Fibroblast of the aortic adventitia (primary cell): ENCODE measurements at regions not wholly inside any gene's neighbourhood (a gene's known extent, or its start where the extent isn't known, plus 50 kb on each side); places are given as distances from the start of the nearest gene placed in this dataset.
A peak's percentile ranks its signal among the peaks of the same experiment; 100 is the strongest.
"Not testable (repeated sequence)": the region's sequence is repeated elsewhere in the genome, so short reads cannot be mapped to it uniquely, and the experiment has no call there.

Source experiments
- DNase-seq: peaks from one replicate; pipeline ENCODE4 v3.0.0-alpha.2; 2010; ENCODE audit warnings: low read depth
- H3K4me3 ChIP-seq: 2 replicates; pipeline ENCODE4 v1.5.1; 2011; ENCODE audit warnings: low read depth, mild to moderate bottlenecking, control low read depth, low read length, moderate library complexity
- TF ChIP-seq, protein P1 (sequence below): IDR thresholded peaks from 2 replicates; pipeline ENCODE4 v1.5.1; 2011; ENCODE audit warnings: mild to moderate bottlenecking, low read length, control low read depth, inconsistent platforms; ENCODE audit not compliant: insufficient read depth

DNA sequence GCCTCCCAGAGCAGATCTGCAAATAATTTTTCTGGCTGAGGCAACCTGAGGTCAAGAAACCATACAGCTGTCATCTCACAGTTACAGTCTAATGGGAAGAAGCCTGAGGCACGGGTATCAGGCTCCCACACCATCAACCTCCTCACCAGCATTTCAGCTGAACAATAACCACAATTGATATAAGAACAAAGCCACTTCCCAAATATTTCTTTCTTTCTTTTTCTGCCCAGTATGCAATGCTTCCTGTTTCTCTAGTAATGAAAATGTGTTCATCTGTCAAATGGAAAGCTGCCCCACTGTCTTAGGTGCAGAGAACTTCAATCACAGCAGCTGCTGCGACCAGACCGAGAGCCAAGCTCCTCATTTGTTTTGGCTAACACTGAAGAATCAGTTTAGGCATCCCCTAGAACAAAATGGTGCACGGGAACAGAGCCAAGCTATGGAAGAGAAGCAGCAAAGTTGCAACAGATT, 108.4 kb downstream of the BLID start:
- TF ChIP-seq, protein P1, sequence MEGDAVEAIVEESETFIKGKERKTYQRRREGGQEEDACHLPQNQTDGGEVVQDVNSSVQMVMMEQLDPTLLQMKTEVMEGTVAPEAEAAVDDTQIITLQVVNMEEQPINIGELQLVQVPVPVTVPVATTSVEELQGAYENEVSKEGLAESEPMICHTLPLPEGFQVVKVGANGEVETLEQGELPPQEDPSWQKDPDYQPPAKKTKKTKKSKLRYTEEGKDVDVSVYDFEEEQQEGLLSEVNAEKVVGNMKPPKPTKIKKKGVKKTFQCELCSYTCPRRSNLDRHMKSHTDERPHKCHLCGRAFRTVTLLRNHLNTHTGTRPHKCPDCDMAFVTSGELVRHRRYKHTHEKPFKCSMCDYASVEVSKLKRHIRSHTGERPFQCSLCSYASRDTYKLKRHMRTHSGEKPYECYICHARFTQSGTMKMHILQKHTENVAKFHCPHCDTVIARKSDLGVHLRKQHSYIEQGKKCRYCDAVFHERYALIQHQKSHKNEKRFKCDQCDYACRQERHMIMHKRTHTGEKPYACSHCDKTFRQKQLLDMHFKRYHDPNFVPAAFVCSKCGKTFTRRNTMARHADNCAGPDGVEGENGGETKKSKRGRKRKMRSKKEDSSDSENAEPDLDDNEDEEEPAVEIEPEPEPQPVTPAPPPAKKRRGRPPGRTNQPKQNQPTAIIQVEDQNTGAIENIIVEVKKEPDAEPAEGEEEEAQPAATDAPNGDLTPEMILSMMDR: no peak
- H3K4me3 ChIP-seq: no peak overlapping the region
- peak; percentile 87 for DNase-seq

DNA sequence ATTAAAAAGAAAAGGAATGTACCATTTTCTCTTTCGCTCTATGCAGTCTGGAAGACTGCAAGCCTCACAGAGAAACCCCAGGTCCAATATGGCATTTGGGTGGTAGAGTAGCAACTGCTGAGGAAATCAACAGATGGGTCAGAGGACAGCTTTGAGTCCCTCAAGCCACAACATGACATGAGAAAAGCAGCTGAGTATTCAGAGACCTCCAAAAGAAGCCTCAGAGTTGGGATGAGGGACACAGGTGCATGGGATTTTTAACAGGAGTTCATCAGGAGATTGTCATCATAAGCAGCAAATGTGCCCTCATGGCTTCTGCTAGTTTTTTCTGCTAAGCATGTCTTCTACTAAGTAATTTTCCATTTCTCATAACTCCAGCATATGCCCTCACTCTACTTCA, 111.6 kb downstream of the BLID start:
- no peak for DNase-seq
- TF ChIP-seq, protein P1: no peak
- H3K4me3 ChIP-seq: no peak overlapping the region

DNA sequence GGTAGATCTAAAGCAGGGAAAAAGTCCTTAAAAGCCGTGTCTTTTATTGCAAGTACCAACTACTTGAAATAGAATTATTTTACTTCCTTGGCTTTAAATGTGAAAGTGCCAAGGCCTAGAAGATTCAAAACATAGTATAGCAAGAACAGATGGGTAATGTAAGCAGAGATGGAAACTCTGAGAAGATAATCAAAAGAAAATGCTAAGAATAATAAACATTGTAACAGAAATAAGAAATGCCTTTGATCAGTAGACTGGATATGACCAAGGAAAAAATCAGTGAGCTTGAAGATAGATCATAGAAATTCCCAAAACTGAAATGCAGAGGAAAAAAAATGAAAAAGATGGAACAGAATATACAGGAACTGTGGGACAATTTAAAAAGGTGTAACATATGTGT, 113.1 kb downstream of the BLID start:
- DNase-seq: no peak
- TF ChIP-seq, protein P1: no peak
- no peak overlapping the region for H3K4me3 ChIP-seq

DNA sequence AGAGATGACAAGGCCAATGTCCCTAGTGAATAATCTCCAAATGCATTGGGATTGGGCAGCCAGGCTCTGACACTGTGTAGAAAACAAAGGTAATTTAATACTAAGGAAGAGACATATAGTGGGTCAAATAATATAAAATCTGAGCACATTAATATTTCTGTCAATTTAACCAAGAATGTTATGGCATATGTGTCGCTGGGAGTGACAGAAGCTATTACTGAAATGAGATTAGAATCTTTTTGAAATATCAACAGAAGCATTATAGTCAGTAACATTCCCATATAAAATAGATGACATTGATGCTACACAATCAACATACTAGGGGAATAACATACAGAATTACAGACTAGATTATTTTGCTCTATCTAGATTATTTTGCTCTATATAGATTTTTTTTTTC, 114.0 kb downstream of the BLID start:
- no peak overlapping the region for H3K4me3 ChIP-seq
- TF ChIP-seq, protein P1: no peak
- no peak for DNase-seq

DNA sequence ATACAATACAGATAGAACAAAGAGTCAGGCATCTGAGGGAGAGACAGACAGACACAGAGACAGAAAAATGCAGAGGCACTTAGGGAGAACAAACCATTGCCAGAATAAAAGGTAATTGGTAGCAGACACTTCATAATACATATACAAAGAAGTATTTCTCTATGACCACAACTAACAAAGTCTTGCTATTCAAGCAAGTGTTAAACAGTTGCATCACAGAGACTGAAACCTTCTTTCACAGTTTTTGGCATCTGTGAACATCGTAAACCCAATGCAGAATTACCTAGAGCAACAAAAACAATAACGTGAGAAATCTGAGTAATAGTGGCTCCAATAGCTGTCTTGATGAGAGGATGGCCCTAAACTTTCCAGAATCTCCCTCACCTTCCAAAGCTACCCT, 116.4 kb downstream of the BLID start:
- TF ChIP-seq, protein P1: no peak
- no peak for DNase-seq

DNA sequence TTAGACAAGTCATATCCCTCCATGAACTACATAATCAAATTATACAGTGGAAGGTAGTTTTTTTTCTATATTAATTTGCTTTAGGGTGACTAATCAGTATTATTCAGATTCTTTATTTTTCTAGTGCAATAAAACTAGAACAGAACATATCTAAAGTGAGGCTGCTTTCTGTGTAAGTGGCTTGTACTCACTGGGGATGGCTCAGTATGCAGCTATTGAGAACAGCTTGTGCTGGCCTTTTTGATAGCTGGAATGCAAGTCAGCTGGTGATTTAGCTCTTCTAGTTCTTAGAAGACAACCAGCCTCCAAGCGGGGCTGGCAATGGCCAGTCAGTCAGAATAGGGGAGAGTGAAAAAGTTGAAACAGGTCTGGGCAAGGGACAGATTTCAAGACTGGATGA, 119.4 kb downstream of the BLID start:
- no peak overlapping the region for H3K4me3 ChIP-seq
- no peak for DNase-seq
- TF ChIP-seq, protein P1: no peak

More for the DNA sequence above, 116.4 kb downstream of the BLID start:
- H3K4me3 ChIP-seq: no peak overlapping the region

DNA sequence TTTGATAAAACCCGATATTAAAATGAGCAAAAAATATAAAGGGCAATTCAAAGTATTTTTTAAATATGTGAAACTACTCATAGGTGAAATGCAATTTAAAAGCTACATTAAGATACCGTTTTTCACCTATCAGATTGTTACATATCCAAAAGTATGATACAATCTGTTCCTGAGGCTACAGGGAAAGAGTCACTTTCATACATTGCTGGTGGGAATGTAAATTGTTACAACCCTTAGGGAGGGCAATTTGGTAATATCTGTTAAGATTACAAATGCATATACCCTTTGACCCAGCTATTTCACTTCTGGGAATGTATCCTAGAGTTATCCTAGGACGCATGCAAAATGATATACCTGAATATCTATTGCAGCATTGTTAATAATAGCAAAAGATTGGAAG, 132.1 kb downstream of the BLID start:
- H3K4me3 ChIP-seq: no peak overlapping the region
- TF ChIP-seq, protein P1: no peak
- DNase-seq: no peak

DNA sequence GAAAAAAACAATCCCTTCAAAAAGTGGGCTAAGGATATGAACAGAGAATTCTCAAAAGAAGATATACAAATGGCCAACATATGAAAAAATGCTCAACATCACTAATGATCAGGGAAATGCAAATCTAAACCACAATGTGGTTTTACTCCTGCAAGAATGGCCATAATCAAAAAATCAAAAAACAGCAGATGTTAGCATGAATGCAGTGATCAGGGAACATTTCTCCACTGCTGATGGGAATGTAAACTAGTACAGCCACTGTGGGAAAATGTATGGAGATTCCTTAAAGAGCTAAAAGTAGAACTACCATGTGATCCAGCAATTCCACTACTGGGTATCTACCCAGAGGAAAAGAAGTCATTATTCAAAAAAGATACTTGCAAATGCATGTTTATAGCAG, 138.1 kb downstream of the BLID start:
- H3K4me3 ChIP-seq, DNase-seq: not testable (repeated sequence)
